Parathyroid adenoma (tissue), 2 donors: ENCODE measurements at regions not wholly inside any gene's neighbourhood (a gene's known extent, or its start where the extent isn't known, plus 50 kb on each side); places are given as distances from the start of the nearest gene placed in this dataset.

Experiments used
- H2AFZ ChIP-seq: fragments of 300-600 bp; sonication (generic); one replicate; pipeline ENCODE4 v1.7.0; 2017; ENCODE audit warnings: antibody characterized with exemption, mild to moderate bottlenecking
- H3K27ac ChIP-seq: fragments of 300-600 bp; sonication (generic); one replicate; pipeline ENCODE4 v1.7.0; 2017
- H3K27me3 ChIP-seq: fragments of 300-600 bp; sonication (generic); one replicate; pipeline ENCODE4 v1.7.0; 2017; ENCODE audit warnings: low read length; ENCODE audit not compliant: control insufficient read depth, insufficient read depth
- H3K36me3 ChIP-seq: fragments of 300-600 bp; sonication (generic); one replicate; pipeline ENCODE4 v1.7.0; 2017; ENCODE audit warnings: low read length; ENCODE audit not compliant: control insufficient read depth, insufficient read depth
- H3K4me1 ChIP-seq: fragments of 300-600 bp; sonication (generic); one replicate; pipeline ENCODE4 v1.7.0; 2017; ENCODE audit warnings: control low read depth
- H3K4me2 ChIP-seq: fragments of 300-600 bp; sonication (generic); one replicate; pipeline ENCODE4 v1.7.0; 2017; ENCODE audit warnings: low read length
- H3K4me3 ChIP-seq: fragments of 300-600 bp; sonication (generic); one replicate; pipeline ENCODE4 v1.7.0; 2017; ENCODE audit warnings: low read depth, low read length
- H3K79me2 ChIP-seq: fragments of 300-600 bp; sonication (generic); one replicate; pipeline ENCODE4 v1.7.0; 2017; ENCODE audit warnings: control low read depth
- H3K9ac ChIP-seq: fragments of 300-600 bp; sonication (generic); one replicate; pipeline ENCODE4 v1.7.0; 2017; ENCODE audit warnings: mild to moderate bottlenecking
- H3K9me3 ChIP-seq: fragments of 300-600 bp; sonication (generic); one replicate; pipeline ENCODE4 v1.7.0; 2017; ENCODE audit warnings: low read length; ENCODE audit not compliant: control insufficient read depth
- CTCF ChIP-seq: fragments of 300-600 bp; sonication (generic); IDR thresholded peaks from one replicate; pipeline ENCODE4 v1.7.0; 2017; ENCODE audit warnings: antibody characterized with exemption, mild to moderate bottlenecking
- donor health status: primary hyperparathyroidism.

- no peak overlapping the region for H3K9ac ChIP-seq
- no peak overlapping the region for H3K27ac ChIP-seq
- no peaks in the 10 kb centered on the region for H3K27me3 ChIP-seq
- no peaks in the 10 kb centered on the region for H3K9me3 ChIP-seq
- no peak overlapping the region for H3K4me3 ChIP-seq
- no peaks in the 10 kb centered on the region for H3K36me3 ChIP-seq
- H3K4me2 ChIP-seq, result no peak overlapping the region
- no peak for TF ChIP-seq CTCF
- H2AFZ ChIP-seq, result no peak overlapping the region
- H3K4me1 ChIP-seq, result peaks cover 4% of the 10 kb centered on the region
- no peaks in the 10 kb centered on the region for H3K79me2 ChIP-seq
Observed at GRCh38 chr2:215190588-215190987, 52.2 kb upstream of the ABCA12 start.

DNA sequence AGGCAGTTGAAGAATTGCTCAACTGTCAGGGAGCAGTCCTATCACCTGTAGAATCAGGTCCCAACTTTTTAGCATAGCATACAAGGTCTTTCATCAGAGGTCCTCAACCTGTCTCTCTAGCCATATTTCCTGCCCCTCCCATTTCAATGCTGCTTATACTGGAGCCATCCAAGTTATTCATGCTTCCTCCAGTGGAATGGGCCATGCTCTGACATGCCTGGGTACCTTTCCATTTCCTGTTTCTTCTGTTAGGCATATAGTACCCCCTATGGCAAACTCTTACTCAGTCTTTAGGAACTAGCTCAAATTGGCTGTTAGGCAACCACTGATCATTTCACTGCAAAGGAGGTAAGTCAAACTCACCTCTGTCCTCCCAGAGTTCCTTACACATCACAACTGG lies 51.0 kb upstream of the ABCA12 start:
- no peaks in the 10 kb centered on the region for H3K79me2 ChIP-seq
- H3K4me2 ChIP-seq, result no peak overlapping the region
- no peaks in the 10 kb centered on the region for H3K27me3 ChIP-seq
- H2AFZ ChIP-seq, result no peak overlapping the region
- no peak overlapping the region for H3K9ac ChIP-seq
- H3K36me3 ChIP-seq, result no peaks in the 10 kb centered on the region
- no peak overlapping the region for H3K4me3 ChIP-seq
- H3K9me3 ChIP-seq, result no peaks in the 10 kb centered on the region
- H3K27ac ChIP-seq, result no peak overlapping the region
- TF ChIP-seq CTCF, result no peak
- peaks cover 4% of the 10 kb centered on the region for H3K4me1 ChIP-seq
